ENCODE measurements at regions not wholly inside any gene's neighbourhood (a gene's known extent, or its start where the extent isn't known, plus 50 kb on each side); places are given as distances from the start of the nearest gene placed in this dataset.

DNA sequence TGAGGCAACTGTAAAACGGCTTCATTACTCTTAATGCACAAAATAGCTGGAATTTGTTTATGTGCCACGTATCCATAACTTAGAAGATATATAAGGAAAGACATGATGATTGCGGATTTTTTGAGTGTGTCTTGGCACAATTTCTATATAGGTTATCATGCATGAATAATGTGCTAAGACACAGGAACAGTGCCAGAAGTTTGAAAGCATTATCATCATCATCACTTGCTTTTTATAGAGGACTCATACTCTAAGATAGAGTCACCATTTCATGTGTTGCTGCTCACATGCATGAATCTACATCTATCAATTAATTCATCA lies 113.4 kb downstream of the ELOVL4 start:
- Histone ChIP-seq H4K20me1 (ENCODE audit: insufficient read depth, low read length) (no peaks in the 10 kb centered on the region), H3K4me1 (ENCODE audit: insufficient read depth, low read length) (no peaks in the 10 kb centered on the region), H3K4me3 (replicated peaks in 1 of 3; ENCODE audit: insufficient read depth in 1 of 3, low read depth in 2 of 3, low read length in 3 of 3) (no peak overlapping the region), H3K36me3 (replicated peaks in 1 of 2; ENCODE audit: control insufficient read depth in 1 of 2, insufficient read depth in 2 of 2, low read length in 2 of 2) (no peaks in the 10 kb centered on the region), H3K9ac (ENCODE audit: insufficient read depth, low read depth, low read length) (no peak overlapping the region), H2AFZ (ENCODE audit: low read length) (no peak overlapping the region), H3K27me3 (ENCODE audit: control insufficient read depth in 1 of 2, insufficient read depth in 2 of 2, low read length in 2 of 2) (no peaks in the 10 kb centered on the region), H3K27ac (ENCODE audit: extremely low read length, insufficient read depth, low read length) (no peak overlapping the region), H3K4me2 (ENCODE audit: low read depth, low read length) (no peak overlapping the region), H3K9me3 (ENCODE audit: low read length) (no peaks in the 10 kb centered on the region), H3K79me2 (ENCODE audit: insufficient read depth, low read length) (no peaks in the 10 kb centered on the region)
- POLR2A ChIA-PET = no interaction called here
- no peak for DNase-seq (ENCODE audit: low spot score)
- TF ChIP-seq RBAK (CRISPR knock-in tag; IDR thresholded peaks at IDR 0.05) = no peak
- TF ChIP-seq SKI (IDR thresholded peaks at IDR 0.05; ENCODE audit: partially characterized antibody) = no peak
- no peak for TF ChIP-seq KDM2A (CRISPR knock-in tag; IDR thresholded peaks at IDR 0.05; ENCODE audit: borderline replicate concordance, low read depth)
- FAIRE-seq = no peak
- intact Hi-C loops (cut with micrococcal nuclease; ENCODE audit: unreplicated experiment) = no loop called here
- BruUV-seq (replicated peaks) = no TSS peak
- in situ Hi-C loops (cut with HindIII; ENCODE audit: extremely low pct_ligation_motif_present, low pct_unique_long_range_greater_than_20kb) = no loop called here
- no peak for ATAC-seq
- CTCF ChIA-PET (ENCODE audit: low intra/inter-chr PET ratio, low total read pairs) = no interaction called here
- 3% methylated on average over 3 of the region's 3 CpGs for WGBS (ENCODE audit: low lambda C conversion rate)

DNA sequence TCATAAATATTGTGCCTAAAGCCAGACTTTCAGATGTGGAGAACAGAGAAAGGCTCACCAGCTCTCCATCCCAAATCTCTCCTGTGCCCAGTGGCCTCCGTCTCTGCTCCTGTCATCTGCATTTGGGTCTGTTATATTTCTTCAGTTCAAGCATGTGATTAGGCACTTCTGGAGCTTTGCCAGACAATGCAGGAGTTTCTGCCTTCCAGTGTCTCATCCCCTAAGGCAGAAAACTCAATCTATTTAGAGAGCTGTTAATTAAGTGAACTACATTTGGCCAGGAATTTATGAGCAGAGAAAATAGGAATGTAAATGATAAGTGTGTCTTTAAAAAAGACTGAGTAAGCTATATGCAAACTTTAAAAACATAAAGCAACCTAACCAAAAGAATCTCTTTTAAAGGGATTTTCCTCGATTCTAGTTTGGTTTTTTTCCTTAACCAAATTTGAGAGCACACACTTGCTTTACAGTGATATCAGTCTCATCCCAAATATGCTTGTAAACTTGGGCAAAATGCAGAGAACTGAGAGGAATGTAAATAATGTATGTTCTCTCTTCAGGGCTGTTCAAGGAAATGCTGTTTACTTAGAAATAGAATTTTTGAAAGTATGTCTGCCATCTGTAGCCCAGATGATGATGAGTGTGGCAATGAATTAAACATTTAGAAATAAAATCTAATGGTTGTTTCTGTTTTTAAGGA lies 113.9 kb downstream of the ELOVL4 start:
- no peak for TF ChIP-seq PAWR (CRISPR knock-in tag; IDR thresholded peaks at IDR 0.05; ENCODE audit: borderline replicate concordance)
- DNase-seq (ENCODE audit: low spot score) (no peak), FAIRE-seq (no peak), ATAC-seq (no peak)
- no TSS peak for BruUV-seq (replicated peaks)
- H3K9me3 ChIP-seq (ENCODE audit: low read length) = no peaks in the 10 kb centered on the region
- POLR2A ChIA-PET = no interaction called here
- no peaks in the 10 kb centered on the region for H4K20me1 ChIP-seq (ENCODE audit: insufficient read depth, low read length)
- CTCF ChIA-PET (ENCODE audit: low intra/inter-chr PET ratio, low total read pairs) = no interaction called here
- no peak overlapping the region for H3K9ac ChIP-seq (ENCODE audit: insufficient read depth, low read depth, low read length)
- in situ Hi-C loops (cut with HindIII; ENCODE audit: extremely low pct_ligation_motif_present, low pct_unique_long_range_greater_than_20kb) (no loop called here), intact Hi-C loops (cut with micrococcal nuclease; ENCODE audit: unreplicated experiment) (no loop called here)
- no peak overlapping the region for H3K27ac ChIP-seq (ENCODE audit: extremely low read length, insufficient read depth, low read length)
- 0% methylated on average over 2 of the region's 2 CpGs for WGBS (ENCODE audit: low lambda C conversion rate)
- H3K4me1 ChIP-seq (ENCODE audit: insufficient read depth, low read length) = no peaks in the 10 kb centered on the region
- H3K27me3 ChIP-seq (ENCODE audit: control insufficient read depth in 1 of 2, insufficient read depth in 2 of 2, low read length in 2 of 2) = no peaks in the 10 kb centered on the region
- no peak overlapping the region for H3K4me2 ChIP-seq (ENCODE audit: low read depth, low read length)
- H2AFZ ChIP-seq (ENCODE audit: low read length) = no peak overlapping the region
- no peaks in the 10 kb centered on the region for H3K79me2 ChIP-seq (ENCODE audit: insufficient read depth, low read length)
- H3K36me3 ChIP-seq (replicated peaks in 1 of 2; ENCODE audit: control insufficient read depth in 1 of 2, insufficient read depth in 2 of 2, low read length in 2 of 2) = no peaks in the 10 kb centered on the region
- no peak overlapping the region for H3K4me3 ChIP-seq (replicated peaks in 1 of 3; ENCODE audit: insufficient read depth in 1 of 3, low read depth in 2 of 3, low read length in 3 of 3)

Measured in HepG2 (cell line).